SK-N-SH treated with all-trans-retinoic acid at 6 μM for 48 hours (cell line): ENCODE measurements at regions not wholly inside any gene's neighbourhood (a gene's known extent, or its start where the extent isn't known, plus 50 kb on each side); places are given as distances from the start of the nearest gene placed in this dataset.

Source experiments
- ATAC-seq: fragments of 200-7000 bp; cut with Tn5 transposase; 3 replicates; pipeline ENCODE4 v1.9.1; 2020; ENCODE audit warnings: mild to moderate bottlenecking, moderate library complexity
- ARNTL ChIP-seq: fragments of 450-650 bp; formaldehyde crosslinking; IDR thresholded peaks from 2 replicates; pipeline ENCODE4 v1.5.0; 2020; ENCODE audit warnings: low read depth, mild to moderate bottlenecking, moderate library complexity, borderline replicate concordance
- BACH2 ChIP-seq: fragments of 250-450 bp; sonication (Bioruptor Pico); IDR thresholded peaks from 2 replicates; pipeline ENCODE4 v1.9.0; 2021; ENCODE audit warnings: mild to moderate bottlenecking, borderline replicate concordance
- CREB5 ChIP-seq: fragments of 250-450 bp; sonication (Bioruptor Pico); IDR thresholded peaks from 2 replicates; pipeline ENCODE4 v1.5.1; 2020; ENCODE audit warnings: low read depth, mild to moderate bottlenecking, moderate library complexity
- CSDC2 ChIP-seq: fragments of 250-450 bp; sonication (Bioruptor Pico); IDR thresholded peaks from 2 replicates; pipeline ENCODE4 v1.5.0; 2020; ENCODE audit warnings: mild to moderate bottlenecking, moderate library complexity
- GLIS3 ChIP-seq: fragments of 250-450 bp; sonication (Bioruptor Pico); IDR thresholded peaks from 2 replicates; pipeline ENCODE4 v1.5.0; 2020; ENCODE audit warnings: mild to moderate bottlenecking, moderate library complexity
- ISL1 ChIP-seq: fragments of 250-450 bp; sonication (Bioruptor Pico); IDR thresholded peaks from 2 replicates; pipeline ENCODE4 v2.1.2; 2022; ENCODE audit warnings: mild to moderate bottlenecking, moderate library complexity
- OSR1 ChIP-seq: fragments of 250-450 bp; sonication (Bioruptor Pico); IDR thresholded peaks from 2 replicates; pipeline ENCODE4 v1.8.0; 2022; ENCODE audit warnings: moderate library complexity, mild to moderate bottlenecking, inconsistent platforms
- POU6F1 ChIP-seq: fragments of 250-450 bp; sonication (Bioruptor Pico); IDR thresholded peaks from 2 replicates; pipeline ENCODE4 v1.8.0; 2021; ENCODE audit warnings: low read depth, mild to moderate bottlenecking, moderate library complexity, borderline replicate concordance
- PPARA ChIP-seq: fragments of 250-450 bp; sonication (Bioruptor Pico); IDR thresholded peaks from 2 replicates; pipeline ENCODE4 v1.5.0; 2020; ENCODE audit warnings: mild to moderate bottlenecking, borderline replicate concordance
- RARB ChIP-seq: fragments of 250-450 bp; sonication (Bioruptor Pico); IDR thresholded peaks from 2 replicates; pipeline ENCODE4 v1.8.0; 2021; ENCODE audit warnings: mild to moderate bottlenecking, moderate library complexity
- SNAI2 ChIP-seq: fragments of 250-450 bp; sonication (Bioruptor Pico); IDR thresholded peaks from 2 replicates; pipeline ENCODE4 v1.5.0; 2020; ENCODE audit warnings: mild to moderate bottlenecking, moderate library complexity
- TCF4 ChIP-seq: fragments of 250-450 bp; sonication (Bioruptor Pico); IDR thresholded peaks from 2 replicates; pipeline ENCODE4 v1.8.0; 2021; ENCODE audit warnings: mild to moderate bottlenecking, moderate library complexity, borderline replicate concordance
- TOX ChIP-seq: fragments of 250-450 bp; sonication (Bioruptor Pico); IDR thresholded peaks from 2 replicates; pipeline ENCODE4 v1.8.0; 2021; ENCODE audit warnings: mild to moderate bottlenecking, moderate library complexity, borderline replicate concordance
- ZC3H10 ChIP-seq: fragments of 250-450 bp; sonication (Bioruptor Pico); IDR thresholded peaks from 2 replicates; pipeline ENCODE4 v1.5.1; 2021; ENCODE audit warnings: mild to moderate bottlenecking, moderate library complexity
- ZFP3 ChIP-seq: fragments of 250-450 bp; sonication (Bioruptor Pico); IDR thresholded peaks from 2 replicates; pipeline ENCODE4 v1.5.0; 2020; ENCODE audit warnings: mild to moderate bottlenecking, moderate library complexity
- ZFP30 ChIP-seq: fragments of 450-650 bp; formaldehyde crosslinking; IDR thresholded peaks from 2 replicates; pipeline ENCODE4 v1.5.0; 2022; ENCODE audit warnings: mild to moderate bottlenecking, moderate library complexity
- ZNF565 ChIP-seq: fragments of 450-650 bp; formaldehyde crosslinking; conservative IDR thresholded peaks from 2 replicates; pipeline ENCODE4 v1.5.0; 2020; ENCODE audit warnings: low read depth, mild to moderate bottlenecking, moderate library complexity
- ZNF8 ChIP-seq: fragments of 450-650 bp; formaldehyde crosslinking; IDR thresholded peaks from 2 replicates; pipeline ENCODE4 v1.5.0; 2020; ENCODE audit warnings: mild to moderate bottlenecking, moderate library complexity
- TF ChIP-seq, protein P1 (sequence below): fragments of 250-450 bp; sonication (Bioruptor Pico); IDR thresholded peaks from 2 replicates; pipeline ENCODE4 v1.5.0; 2020; ENCODE audit warnings: mild to moderate bottlenecking, moderate library complexity
- TF ChIP-seq, protein P2 (sequence below): fragments of 250-450 bp; sonication (Bioruptor Pico); IDR thresholded peaks from 2 replicates; pipeline ENCODE4 v1.8.0; 2020; ENCODE audit warnings: mild to moderate bottlenecking, moderate library complexity, borderline replicate concordance
- TF ChIP-seq, protein P3 (sequence below): fragments of 250-450 bp; sonication (Bioruptor Pico); IDR thresholded peaks from 2 replicates; pipeline ENCODE4 v1.5.1; 2021; ENCODE audit warnings: mild to moderate bottlenecking, moderate library complexity

DNA sequence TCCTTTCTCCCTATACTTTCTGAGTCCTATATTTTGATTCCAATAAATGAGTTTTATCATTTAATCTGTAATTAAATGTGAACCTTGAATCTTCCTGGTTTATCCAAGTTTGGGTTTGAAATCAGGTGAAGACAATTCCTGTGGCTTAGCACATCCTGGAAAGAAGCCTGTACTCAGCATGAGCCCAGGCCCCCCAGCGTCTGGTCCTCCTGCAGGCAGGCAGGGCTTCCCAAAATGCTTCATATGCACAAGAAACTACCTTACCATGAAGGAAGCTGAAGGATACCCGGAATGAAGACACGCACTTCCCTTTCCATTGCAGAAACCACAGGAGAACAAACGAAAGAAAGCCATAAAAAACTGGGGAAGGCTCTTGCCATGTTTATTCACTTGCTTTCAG, 157.4 kb upstream of the PDE10A start (continued):
- TF ChIP-seq ZFP30 (CRISPR knock-in tag) (no peak), GLIS3 (CRISPR knock-in tag) (no peak), ZFP3 (CRISPR knock-in tag) (no peak), ISL1 (CRISPR knock-in tag) (no peak)

DNA sequence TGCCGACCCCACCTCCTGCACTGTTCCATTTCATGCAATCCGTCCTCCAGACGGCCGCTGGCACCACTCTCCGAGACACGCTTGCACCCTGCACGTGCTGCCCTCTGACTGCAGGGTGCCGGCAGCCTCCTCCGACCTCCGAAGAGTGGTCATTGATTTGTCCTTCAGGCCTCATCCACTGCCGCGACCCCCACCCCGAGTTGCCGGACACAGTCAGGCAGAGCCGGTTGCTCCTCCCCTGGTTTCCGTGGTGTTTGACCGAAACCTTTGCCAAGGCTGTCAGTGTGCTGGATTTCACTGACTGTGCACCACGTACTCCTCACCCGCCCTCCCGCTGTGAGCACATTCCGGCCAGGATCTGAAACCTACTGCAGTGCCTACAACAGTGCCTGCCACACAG, 156.4 kb upstream of the PDE10A start:
- ATAC-seq = no peak
- TF ChIP-seq ZFP3 (CRISPR knock-in tag) (no peak), BACH2 (CRISPR knock-in tag) (no peak), ARNTL (CRISPR knock-in tag) (no peak), ISL1 (CRISPR knock-in tag) (no peak), TOX (CRISPR knock-in tag) (no peak), PPARA (CRISPR knock-in tag) (no peak), ZC3H10 (CRISPR knock-in tag) (no peak), SNAI2 (CRISPR knock-in tag) (no peak), ZNF565 (no peak), GLIS3 (CRISPR knock-in tag) (no peak), RARB (no peak), TCF4 (CRISPR knock-in tag) (no peak), POU6F1 (CRISPR knock-in tag) (no peak), OSR1 (CRISPR knock-in tag) (no peak), CREB5 (CRISPR knock-in tag) (no peak), ZNF8 (CRISPR knock-in tag) (no peak)
- TF ChIP-seq, protein P1, sequence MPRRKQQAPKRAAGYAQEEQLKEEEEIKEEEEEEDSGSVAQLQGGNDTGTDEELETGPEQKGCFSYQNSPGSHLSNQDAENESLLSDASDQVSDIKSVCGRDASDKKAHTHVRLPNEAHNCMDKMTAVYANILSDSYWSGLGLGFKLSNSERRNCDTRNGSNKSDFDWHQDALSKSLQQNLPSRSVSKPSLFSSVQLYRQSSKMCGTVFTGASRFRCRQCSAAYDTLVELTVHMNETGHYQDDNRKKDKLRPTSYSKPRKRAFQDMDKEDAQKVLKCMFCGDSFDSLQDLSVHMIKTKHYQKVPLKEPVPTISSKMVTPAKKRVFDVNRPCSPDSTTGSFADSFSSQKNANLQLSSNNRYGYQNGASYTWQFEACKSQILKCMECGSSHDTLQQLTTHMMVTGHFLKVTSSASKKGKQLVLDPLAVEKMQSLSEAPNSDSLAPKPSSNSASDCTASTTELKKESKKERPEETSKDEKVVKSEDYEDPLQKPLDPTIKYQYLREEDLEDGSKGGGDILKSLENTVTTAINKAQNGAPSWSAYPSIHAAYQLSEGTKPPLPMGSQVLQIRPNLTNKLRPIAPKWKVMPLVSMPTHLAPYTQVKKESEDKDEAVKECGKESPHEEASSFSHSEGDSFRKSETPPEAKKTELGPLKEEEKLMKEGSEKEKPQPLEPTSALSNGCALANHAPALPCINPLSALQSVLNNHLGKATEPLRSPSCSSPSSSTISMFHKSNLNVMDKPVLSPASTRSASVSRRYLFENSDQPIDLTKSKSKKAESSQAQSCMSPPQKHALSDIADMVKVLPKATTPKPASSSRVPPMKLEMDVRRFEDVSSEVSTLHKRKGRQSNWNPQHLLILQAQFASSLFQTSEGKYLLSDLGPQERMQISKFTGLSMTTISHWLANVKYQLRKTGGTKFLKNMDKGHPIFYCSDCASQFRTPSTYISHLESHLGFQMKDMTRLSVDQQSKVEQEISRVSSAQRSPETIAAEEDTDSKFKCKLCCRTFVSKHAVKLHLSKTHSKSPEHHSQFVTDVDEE (CRISPR knock-in tag) = no peak
- TF ChIP-seq, protein P2, sequence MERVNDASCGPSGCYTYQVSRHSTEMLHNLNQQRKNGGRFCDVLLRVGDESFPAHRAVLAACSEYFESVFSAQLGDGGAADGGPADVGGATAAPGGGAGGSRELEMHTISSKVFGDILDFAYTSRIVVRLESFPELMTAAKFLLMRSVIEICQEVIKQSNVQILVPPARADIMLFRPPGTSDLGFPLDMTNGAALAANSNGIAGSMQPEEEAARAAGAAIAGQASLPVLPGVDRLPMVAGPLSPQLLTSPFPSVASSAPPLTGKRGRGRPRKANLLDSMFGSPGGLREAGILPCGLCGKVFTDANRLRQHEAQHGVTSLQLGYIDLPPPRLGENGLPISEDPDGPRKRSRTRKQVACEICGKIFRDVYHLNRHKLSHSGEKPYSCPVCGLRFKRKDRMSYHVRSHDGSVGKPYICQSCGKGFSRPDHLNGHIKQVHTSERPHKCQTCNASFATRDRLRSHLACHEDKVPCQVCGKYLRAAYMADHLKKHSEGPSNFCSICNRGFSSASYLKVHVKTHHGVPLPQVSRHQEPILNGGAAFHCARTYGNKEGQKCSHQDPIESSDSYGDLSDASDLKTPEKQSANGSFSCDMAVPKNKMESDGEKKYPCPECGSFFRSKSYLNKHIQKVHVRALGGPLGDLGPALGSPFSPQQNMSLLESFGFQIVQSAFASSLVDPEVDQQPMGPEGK (CRISPR knock-in tag) = no peak
- TF ChIP-seq, protein P3, sequence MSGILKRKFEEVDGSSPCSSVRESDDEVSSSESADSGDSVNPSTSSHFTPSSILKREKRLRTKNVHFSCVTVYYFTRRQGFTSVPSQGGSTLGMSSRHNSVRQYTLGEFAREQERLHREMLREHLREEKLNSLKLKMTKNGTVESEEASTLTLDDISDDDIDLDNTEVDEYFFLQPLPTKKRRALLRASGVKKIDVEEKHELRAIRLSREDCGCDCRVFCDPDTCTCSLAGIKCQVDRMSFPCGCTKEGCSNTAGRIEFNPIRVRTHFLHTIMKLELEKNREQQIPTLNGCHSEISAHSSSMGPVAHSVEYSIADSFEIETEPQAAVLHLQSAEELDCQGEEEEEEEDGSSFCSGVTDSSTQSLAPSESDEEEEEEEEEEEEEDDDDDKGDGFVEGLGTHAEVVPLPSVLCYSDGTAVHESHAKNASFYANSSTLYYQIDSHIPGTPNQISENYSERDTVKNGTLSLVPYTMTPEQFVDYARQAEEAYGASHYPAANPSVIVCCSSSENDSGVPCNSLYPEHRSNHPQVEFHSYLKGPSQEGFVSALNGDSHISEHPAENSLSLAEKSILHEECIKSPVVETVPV (CRISPR knock-in tag) = no peak

GRCh38 chr6:165818200-165818599, 155.2 kb upstream of the PDE10A start:
- ATAC-seq = no peak
- no peak for TF ChIP-seq ARNTL (CRISPR knock-in tag)
- TF ChIP-seq CREB5 (CRISPR knock-in tag) = no peak
- no peak for TF ChIP-seq ZC3H10 (CRISPR knock-in tag)
- TF ChIP-seq TCF4 (CRISPR knock-in tag) = no peak
- no peak for TF ChIP-seq POU6F1 (CRISPR knock-in tag)
- TF ChIP-seq RARB = no peak
- TF ChIP-seq ZNF565 = no peak
- no peak for TF ChIP-seq PPARA (CRISPR knock-in tag)
- no peak for TF ChIP-seq SNAI2 (CRISPR knock-in tag)
- TF ChIP-seq CSDC2 = no peak
- TF ChIP-seq, protein P2 (CRISPR knock-in tag) = no peak
- no peak for TF ChIP-seq ZNF8 (CRISPR knock-in tag)
- no peak for TF ChIP-seq OSR1 (CRISPR knock-in tag)
